ENCODE measurements at regions not wholly inside any gene's neighbourhood (a gene's known extent, or its start where the extent isn't known, plus 50 kb on each side); places are given as distances from the start of the nearest gene placed in this dataset.

GRCh38 chr4:58502839-58503238 lies 1392.7 kb upstream of the IGFBP7 start:
- CTCF ChIA-PET, result no interaction called here
- H3K27me3 ChIP-seq (ENCODE audit: control insufficient read depth, insufficient read depth, low read length), result no peaks in the 10 kb centered on the region
- no peaks in the 10 kb centered on the region for H3K4me1 ChIP-seq (ENCODE audit: control insufficient read depth, insufficient read depth, low read length)
- no peak overlapping the region for H3K4me3 ChIP-seq (ENCODE audit: low read depth in 2 of 2, low read length in 2 of 2)
- DNase-seq (ENCODE audit: low read depth, low spot score), result no peak
- no TSS peak for BruUV-seq (replicated peaks)
- in situ Hi-C loops (cut with HindIII; ENCODE audit: low pct_unique_long_range_greater_than_20kb, low sequenced_read_pairs), result no loop called here
- no peak for ATAC-seq
- H3K9me3 ChIP-seq (ENCODE audit: control insufficient read depth, insufficient read depth, low read depth, low read length), result no peaks in the 10 kb centered on the region
- POLR2A ChIA-PET, result no interaction called here
- H3K27ac ChIP-seq (ENCODE audit: low read length), result no peak overlapping the region
- no peaks in the 10 kb centered on the region for H3K36me3 ChIP-seq (ENCODE audit: control insufficient read depth, insufficient read depth, low read length)
- TF ChIP-seq REST (IDR thresholded peaks at IDR 0.05; ENCODE audit: insufficient read depth in 1 of 2, low read depth in 2 of 2, low read length in 1 of 2) (no peak), TCF7L2 (IDR thresholded peaks at IDR 0.05; ENCODE audit: low read depth, low read length) (no peak)
- intact Hi-C loops (cut with micrococcal nuclease; ENCODE audit: unreplicated experiment), result no loop called here

DNA sequence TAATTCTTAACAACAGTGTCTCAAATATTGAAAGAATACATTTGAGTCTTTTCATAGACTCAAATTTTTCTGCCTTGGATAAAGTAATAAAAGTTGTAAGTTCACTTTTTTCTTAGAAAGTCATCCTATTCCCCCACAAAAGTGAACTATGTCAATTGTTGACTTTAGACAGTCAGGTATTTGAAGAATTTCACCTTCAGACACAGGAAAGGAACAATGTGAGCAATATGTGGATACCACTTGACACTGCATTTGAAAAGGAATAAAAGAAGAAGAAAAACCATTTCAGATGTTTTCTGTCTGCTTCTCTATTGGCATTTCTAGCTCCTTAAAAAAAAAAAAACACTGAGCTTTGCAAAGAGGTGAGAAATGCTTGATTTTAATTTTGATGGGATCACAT lies 1389.0 kb upstream of the IGFBP7 start:
- DNase-seq (ENCODE audit: low read depth, low spot score) (no peak), ATAC-seq (no peak)
- H3K27ac ChIP-seq (ENCODE audit: low read length), result no peak overlapping the region
- no peaks in the 10 kb centered on the region for H3K9me3 ChIP-seq (ENCODE audit: control insufficient read depth, insufficient read depth, low read depth, low read length)
- intact Hi-C loops (cut with micrococcal nuclease; ENCODE audit: unreplicated experiment) (no loop called here), in situ Hi-C loops (cut with HindIII; ENCODE audit: low pct_unique_long_range_greater_than_20kb, low sequenced_read_pairs) (no loop called here)
- no peaks in the 10 kb centered on the region for H3K27me3 ChIP-seq (ENCODE audit: control insufficient read depth, insufficient read depth, low read length)
- no peaks in the 10 kb centered on the region for H3K36me3 ChIP-seq (ENCODE audit: control insufficient read depth, insufficient read depth, low read length)
- CTCF ChIA-PET, result no interaction called here
- TF ChIP-seq, protein P1, sequence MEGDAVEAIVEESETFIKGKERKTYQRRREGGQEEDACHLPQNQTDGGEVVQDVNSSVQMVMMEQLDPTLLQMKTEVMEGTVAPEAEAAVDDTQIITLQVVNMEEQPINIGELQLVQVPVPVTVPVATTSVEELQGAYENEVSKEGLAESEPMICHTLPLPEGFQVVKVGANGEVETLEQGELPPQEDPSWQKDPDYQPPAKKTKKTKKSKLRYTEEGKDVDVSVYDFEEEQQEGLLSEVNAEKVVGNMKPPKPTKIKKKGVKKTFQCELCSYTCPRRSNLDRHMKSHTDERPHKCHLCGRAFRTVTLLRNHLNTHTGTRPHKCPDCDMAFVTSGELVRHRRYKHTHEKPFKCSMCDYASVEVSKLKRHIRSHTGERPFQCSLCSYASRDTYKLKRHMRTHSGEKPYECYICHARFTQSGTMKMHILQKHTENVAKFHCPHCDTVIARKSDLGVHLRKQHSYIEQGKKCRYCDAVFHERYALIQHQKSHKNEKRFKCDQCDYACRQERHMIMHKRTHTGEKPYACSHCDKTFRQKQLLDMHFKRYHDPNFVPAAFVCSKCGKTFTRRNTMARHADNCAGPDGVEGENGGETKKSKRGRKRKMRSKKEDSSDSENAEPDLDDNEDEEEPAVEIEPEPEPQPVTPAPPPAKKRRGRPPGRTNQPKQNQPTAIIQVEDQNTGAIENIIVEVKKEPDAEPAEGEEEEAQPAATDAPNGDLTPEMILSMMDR (IDR thresholded peaks at IDR 0.05), result no peak
- no peak for TF ChIP-seq TCF7L2 (IDR thresholded peaks at IDR 0.05; ENCODE audit: low read depth, low read length)
- no peak for TF ChIP-seq POLR2AphosphoS5 (IDR thresholded peaks at IDR 0.05; ENCODE audit: low read depth, low read length)
- no peak for TF ChIP-seq SIN3A (IDR thresholded peaks at IDR 0.05; ENCODE audit: borderline replicate concordance, insufficient read depth, low read depth, low read length)
- no peak for TF ChIP-seq REST (IDR thresholded peaks at IDR 0.05; ENCODE audit: insufficient read depth in 1 of 2, low read depth in 2 of 2, low read length in 1 of 2)
- no TSS peak for BruUV-seq (replicated peaks)
- H3K4me1 ChIP-seq (ENCODE audit: control insufficient read depth, insufficient read depth, low read length), result no peaks in the 10 kb centered on the region
- POLR2A ChIA-PET, result interaction anchor here (0.7 kb wide), 1 partner anchor 684 kb away, joined by 8 read pairs; no protein-coding TSS in a partner anchor
- H3K4me3 ChIP-seq (ENCODE audit: low read depth in 2 of 2, low read length in 2 of 2), result no peak overlapping the region
